ENCODE measurements at regions not wholly inside any gene's neighbourhood (a gene's known extent, or its start where the extent isn't known, plus 50 kb on each side); places are given as distances from the start of the nearest gene placed in this dataset.

DNA sequence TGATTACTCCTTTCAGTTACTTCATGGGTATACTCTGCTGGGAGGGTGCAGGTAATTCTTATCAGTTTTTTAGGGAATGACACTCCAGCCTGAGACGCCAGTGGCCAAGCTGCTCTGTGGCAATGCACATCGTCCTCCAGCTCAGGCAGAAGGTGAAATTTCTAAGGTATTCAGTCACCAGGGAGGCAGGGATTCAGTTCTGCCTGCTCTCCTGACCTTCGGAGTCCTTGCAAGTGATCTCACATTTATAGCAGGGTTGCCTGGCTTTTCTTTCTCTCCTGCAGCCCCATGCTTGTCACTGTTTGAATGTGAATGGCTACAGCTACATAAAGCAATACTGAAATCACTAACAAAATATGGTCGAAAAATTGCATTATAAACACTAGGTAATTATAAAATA, 1447.5 kb downstream of the EFNB2 start:
- H3K4me3 ChIP-seq, result no peak overlapping the region
- DNase-seq (no peak), ATAC-seq (no peak)
- intact Hi-C loops (cut with DNase I, micrococcal nuclease), result no loop called here
- H3K9me3 ChIP-seq, result no peaks in the 10 kb centered on the region
- H3K4me1 ChIP-seq (ENCODE audit: low read depth), result no peaks in the 10 kb centered on the region
- no peaks in the 10 kb centered on the region for H3K36me3 ChIP-seq (ENCODE audit: low read depth)
- TF ChIP-seq, protein P1, sequence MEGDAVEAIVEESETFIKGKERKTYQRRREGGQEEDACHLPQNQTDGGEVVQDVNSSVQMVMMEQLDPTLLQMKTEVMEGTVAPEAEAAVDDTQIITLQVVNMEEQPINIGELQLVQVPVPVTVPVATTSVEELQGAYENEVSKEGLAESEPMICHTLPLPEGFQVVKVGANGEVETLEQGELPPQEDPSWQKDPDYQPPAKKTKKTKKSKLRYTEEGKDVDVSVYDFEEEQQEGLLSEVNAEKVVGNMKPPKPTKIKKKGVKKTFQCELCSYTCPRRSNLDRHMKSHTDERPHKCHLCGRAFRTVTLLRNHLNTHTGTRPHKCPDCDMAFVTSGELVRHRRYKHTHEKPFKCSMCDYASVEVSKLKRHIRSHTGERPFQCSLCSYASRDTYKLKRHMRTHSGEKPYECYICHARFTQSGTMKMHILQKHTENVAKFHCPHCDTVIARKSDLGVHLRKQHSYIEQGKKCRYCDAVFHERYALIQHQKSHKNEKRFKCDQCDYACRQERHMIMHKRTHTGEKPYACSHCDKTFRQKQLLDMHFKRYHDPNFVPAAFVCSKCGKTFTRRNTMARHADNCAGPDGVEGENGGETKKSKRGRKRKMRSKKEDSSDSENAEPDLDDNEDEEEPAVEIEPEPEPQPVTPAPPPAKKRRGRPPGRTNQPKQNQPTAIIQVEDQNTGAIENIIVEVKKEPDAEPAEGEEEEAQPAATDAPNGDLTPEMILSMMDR (IDR thresholded peaks at IDR 0.05), result no peak

DNA sequence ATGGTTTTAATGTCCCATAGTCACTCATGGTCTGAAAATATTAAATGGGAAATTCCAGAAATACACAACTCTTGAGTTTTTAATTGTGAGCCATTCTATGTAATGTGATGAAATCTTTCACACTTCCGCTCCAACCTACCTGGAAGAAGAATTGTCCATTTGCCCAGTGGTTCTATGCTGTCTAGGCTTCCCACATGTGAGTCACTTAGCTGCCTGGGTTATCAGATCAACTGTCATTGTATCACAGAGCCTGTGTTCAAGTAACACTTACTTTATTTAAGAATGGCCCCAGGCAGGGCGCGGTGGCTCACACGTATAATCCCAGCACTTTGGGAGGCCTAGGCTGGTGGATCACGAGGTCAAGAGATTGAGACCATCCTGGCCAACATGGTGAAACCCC, 1450.5 kb downstream of the EFNB2 start:
- Histone ChIP-seq H3K9me3 (no peaks in the 10 kb centered on the region), H3K4me3 (no peak overlapping the region), H3K36me3 (ENCODE audit: low read depth) (no peaks in the 10 kb centered on the region), H3K4me1 (ENCODE audit: low read depth) (no peaks in the 10 kb centered on the region)
- TF ChIP-seq, protein P1 (IDR thresholded peaks at IDR 0.05), result no peak
- no peak for ATAC-seq
- intact Hi-C loops (cut with DNase I, micrococcal nuclease), result no loop called here
- no peak for DNase-seq

DNA sequence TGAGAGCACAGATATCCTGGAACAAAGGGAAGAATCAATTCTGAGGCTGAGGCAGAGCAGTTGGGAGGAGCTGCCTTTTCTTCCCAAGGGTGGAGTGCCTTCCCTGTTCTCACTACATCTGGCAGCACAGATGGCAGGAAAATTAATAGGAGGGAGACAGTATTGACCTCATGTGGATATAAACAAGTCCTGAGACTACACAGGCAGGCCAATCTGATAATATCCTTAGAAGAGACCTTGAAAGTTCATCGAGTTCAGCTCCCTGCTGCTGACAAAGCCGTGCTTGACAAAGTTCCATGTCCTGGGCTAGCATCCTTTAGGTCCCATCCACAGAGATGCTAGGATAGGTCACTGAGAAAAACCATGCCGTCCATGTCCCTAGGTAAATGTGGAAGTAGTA, 1451.5 kb downstream of the EFNB2 start:
- Histone ChIP-seq H3K4me3 (no peak overlapping the region), H3K4me1 (ENCODE audit: low read depth) (no peaks in the 10 kb centered on the region), H3K9me3 (no peaks in the 10 kb centered on the region), H3K36me3 (ENCODE audit: low read depth) (no peaks in the 10 kb centered on the region)
- ATAC-seq (no peak), DNase-seq (no peak)
- TF ChIP-seq, protein P1 (IDR thresholded peaks at IDR 0.05), result no peak
- intact Hi-C loops (cut with DNase I, micrococcal nuclease), result no loop called here

DNA sequence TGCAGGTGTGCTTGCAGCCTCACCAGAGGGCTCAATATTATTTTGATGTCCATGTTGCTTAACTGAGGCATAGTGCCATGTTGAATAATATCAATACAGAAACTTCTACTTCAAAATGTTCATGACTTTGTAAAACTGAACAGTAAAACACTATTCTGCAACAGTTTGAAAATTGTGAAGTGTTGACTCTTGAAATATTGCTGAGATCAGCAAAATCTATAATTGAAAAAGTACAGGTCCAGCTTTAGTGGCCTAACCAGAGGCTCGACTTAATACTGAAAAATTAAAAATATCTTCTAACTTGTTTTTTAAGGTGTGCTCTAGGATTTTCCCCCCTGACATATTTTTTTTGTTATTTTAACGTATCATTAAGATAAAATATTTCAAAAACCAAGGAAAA, 1460.7 kb downstream of the EFNB2 start:
- intact Hi-C loops (cut with DNase I, micrococcal nuclease), result no loop called here
- ATAC-seq (no peak), DNase-seq (no peak)
- TF ChIP-seq, protein P1 (IDR thresholded peaks at IDR 0.05), result no peak
- Histone ChIP-seq H3K36me3 (ENCODE audit: low read depth) (no peaks in the 10 kb centered on the region), H3K9me3 (no peaks in the 10 kb centered on the region), H3K4me3 (no peak overlapping the region), H3K4me1 (ENCODE audit: low read depth) (no peaks in the 10 kb centered on the region)

DNA sequence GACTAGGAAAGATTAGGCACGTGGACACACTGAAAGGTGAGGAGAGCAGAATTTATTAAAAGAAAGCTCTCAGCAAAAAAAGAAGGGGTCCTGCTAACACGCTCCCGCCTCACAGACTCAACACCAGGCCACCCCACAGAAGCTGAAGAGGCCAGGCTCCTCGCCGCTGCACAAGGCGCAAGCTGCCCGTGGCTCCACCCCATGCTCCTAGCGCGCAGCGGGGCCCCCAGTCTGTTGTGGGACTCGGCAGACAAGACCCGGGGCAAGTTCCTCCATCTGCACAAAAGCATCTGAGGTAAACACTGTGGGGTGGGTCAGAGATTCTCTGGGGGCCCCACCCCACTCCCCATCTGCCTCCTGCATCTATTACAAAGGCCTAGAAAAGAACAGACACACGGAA, 1462.4 kb downstream of the EFNB2 start:
- TF ChIP-seq, protein P1 (IDR thresholded peaks at IDR 0.05), result no peak
- ATAC-seq, result no peak

DNA sequence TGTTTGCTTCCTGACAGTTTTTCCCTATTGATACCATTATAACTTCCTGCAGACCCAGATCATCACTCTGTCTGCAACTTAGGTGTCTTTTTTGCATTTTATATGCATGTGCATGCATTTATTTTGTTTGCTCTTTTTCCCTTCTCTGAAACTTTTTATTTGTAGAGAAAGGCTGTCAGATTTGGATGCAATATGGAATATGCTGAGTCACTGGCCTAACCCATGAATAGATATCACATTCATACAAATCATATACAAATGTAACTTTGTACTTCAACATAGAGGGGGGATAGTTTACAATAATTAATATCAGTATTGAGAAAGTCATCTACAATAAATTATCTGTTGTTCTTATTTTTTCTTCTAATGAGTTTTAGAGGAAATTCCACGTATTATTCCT, 1465.0 kb downstream of the EFNB2 start:
- Histone ChIP-seq H3K36me3 (ENCODE audit: low read depth) (no peaks in the 10 kb centered on the region), H3K4me3 (no peak overlapping the region), H3K4me1 (ENCODE audit: low read depth) (no peaks in the 10 kb centered on the region), H3K9me3 (no peaks in the 10 kb centered on the region)
- ATAC-seq, result no peak
- TF ChIP-seq, protein P1 (IDR thresholded peaks at IDR 0.05), result no peak
- DNase-seq, result no peak
- intact Hi-C loops (cut with DNase I, micrococcal nuclease), result no loop called here

More for the DNA sequence above, 1462.4 kb downstream of the EFNB2 start:
- DNase-seq, result peak in 1 of 3 donors; percentile 31
- Histone ChIP-seq H3K9me3 (no peaks in the 10 kb centered on the region), H3K4me3 (no peak overlapping the region), H3K36me3 (ENCODE audit: low read depth) (no peaks in the 10 kb centered on the region), H3K4me1 (ENCODE audit: low read depth) (no peaks in the 10 kb centered on the region)
- intact Hi-C loops (cut with DNase I, micrococcal nuclease), result no loop called here
